ENCODE measurements at regions not wholly inside any gene's neighbourhood (a gene's known extent, or its start where the extent isn't known, plus 50 kb on each side); places are given as distances from the start of the nearest gene placed in this dataset.

- H3K36me3 ChIP-seq (ENCODE audit: control insufficient read depth in 3 of 3, insufficient read depth in 3 of 3, low read length in 3 of 3): no peaks in the 10 kb centered on the region
- H3K9ac ChIP-seq (ENCODE audit: low read depth in 1 of 3, low read length in 3 of 3): no peak overlapping the region
- no peak overlapping the region for H3K4me3 ChIP-seq (ENCODE audit: low read length in 3 of 3)
- H3K4me1 ChIP-seq (ENCODE audit: control insufficient read depth in 3 of 3, insufficient read depth in 3 of 3, low read length in 3 of 3): no peaks in the 10 kb centered on the region
- H3K27ac ChIP-seq (ENCODE audit: low read depth, low read length): no peak overlapping the region
- H3K9me3 ChIP-seq (ENCODE audit: control insufficient read depth in 3 of 3, low read length in 3 of 3): no peaks in the 10 kb centered on the region
- no peaks in the 10 kb centered on the region for H3K27me3 ChIP-seq (ENCODE audit: control insufficient read depth in 3 of 3, insufficient read depth in 3 of 3, low read length in 3 of 3)
These were observed 452.8 kb upstream of the SMIM21 start for GRCh38 chr18:75880266-75880665.

- Histone ChIP-seq H3K4me3 (ENCODE audit: low read length in 3 of 3) (no peak overlapping the region), H3K4me1 (ENCODE audit: control insufficient read depth in 3 of 3, insufficient read depth in 3 of 3, low read length in 3 of 3) (peaks cover 0 to 8% (median 5%) of the 10 kb centered on the region in 3 donors), H3K27ac (ENCODE audit: low read depth, low read length) (no peak overlapping the region), H3K9ac (ENCODE audit: low read depth in 1 of 3, low read length in 3 of 3) (no peak overlapping the region), H3K36me3 (ENCODE audit: control insufficient read depth in 3 of 3, insufficient read depth in 3 of 3, low read length in 3 of 3) (no peaks in the 10 kb centered on the region), H3K27me3 (ENCODE audit: control insufficient read depth in 3 of 3, insufficient read depth in 3 of 3, low read length in 3 of 3) (no peaks in the 10 kb centered on the region), H3K9me3 (ENCODE audit: control insufficient read depth in 3 of 3, low read length in 3 of 3) (no peaks in the 10 kb centered on the region)
These were observed 451.7 kb upstream of the SMIM21 start for GRCh38 chr18:75879196-75879595.

GRCh38 chr18:75875559-75875958 lies 448.1 kb upstream of the SMIM21 start:
- H3K27ac ChIP-seq (ENCODE audit: low read depth, low read length): no peak overlapping the region
- H3K9me3 ChIP-seq (ENCODE audit: control insufficient read depth in 3 of 3, low read length in 3 of 3): no peaks in the 10 kb centered on the region
- no peak overlapping the region for H3K9ac ChIP-seq (ENCODE audit: low read depth in 1 of 3, low read length in 3 of 3)
- peaks cover 0 to 8% (median 5%) of the 10 kb centered on the region in 3 donors for H3K4me1 ChIP-seq (ENCODE audit: control insufficient read depth in 3 of 3, insufficient read depth in 3 of 3, low read length in 3 of 3)
- H3K4me3 ChIP-seq (ENCODE audit: low read length in 3 of 3): no peak overlapping the region
- H3K27me3 ChIP-seq (ENCODE audit: control insufficient read depth in 3 of 3, insufficient read depth in 3 of 3, low read length in 3 of 3): no peaks in the 10 kb centered on the region
- no peaks in the 10 kb centered on the region for H3K36me3 ChIP-seq (ENCODE audit: control insufficient read depth in 3 of 3, insufficient read depth in 3 of 3, low read length in 3 of 3)

GRCh38 chr18:75874401-75875089 lies 447.0 kb upstream of the SMIM21 start:
- Histone ChIP-seq H3K27me3 (ENCODE audit: control insufficient read depth in 3 of 3, insufficient read depth in 3 of 3, low read length in 3 of 3) (no peaks in the 10 kb centered on the region), H3K4me3 (ENCODE audit: low read length in 3 of 3) (peak overlapping the region in 1 of 3 donors; percentile 8), H3K9me3 (ENCODE audit: control insufficient read depth in 3 of 3, low read length in 3 of 3) (no peaks in the 10 kb centered on the region), H3K4me1 (ENCODE audit: control insufficient read depth in 3 of 3, insufficient read depth in 3 of 3, low read length in 3 of 3) (peaks cover 0 to 8% (median 6%) of the 10 kb centered on the region in 3 donors), H3K9ac (ENCODE audit: low read depth in 1 of 3, low read length in 3 of 3) (no peak overlapping the region), H3K27ac (ENCODE audit: low read depth, low read length) (no peak overlapping the region), H3K36me3 (ENCODE audit: control insufficient read depth in 3 of 3, insufficient read depth in 3 of 3, low read length in 3 of 3) (no peaks in the 10 kb centered on the region)

- no peak overlapping the region for H3K9ac ChIP-seq (ENCODE audit: low read depth in 1 of 3, low read length in 3 of 3)
- H3K4me1 ChIP-seq (ENCODE audit: control insufficient read depth in 3 of 3, insufficient read depth in 3 of 3, low read length in 3 of 3): peaks cover 0 to 8% (median 8%) of the 10 kb centered on the region in 3 donors
- no peak overlapping the region for H3K4me3 ChIP-seq (ENCODE audit: low read length in 3 of 3)
- H3K27me3 ChIP-seq (ENCODE audit: control insufficient read depth in 3 of 3, insufficient read depth in 3 of 3, low read length in 3 of 3): no peaks in the 10 kb centered on the region
- no peaks in the 10 kb centered on the region for H3K9me3 ChIP-seq (ENCODE audit: control insufficient read depth in 3 of 3, low read length in 3 of 3)
- no peak overlapping the region for H3K27ac ChIP-seq (ENCODE audit: low read depth, low read length)
- H3K36me3 ChIP-seq (ENCODE audit: control insufficient read depth in 3 of 3, insufficient read depth in 3 of 3, low read length in 3 of 3): no peaks in the 10 kb centered on the region
These were observed 444.1 kb upstream of the SMIM21 start for GRCh38 chr18:75871596-75871995.

- Histone ChIP-seq H3K27ac (ENCODE audit: low read depth, low read length) (no peak overlapping the region), H3K27me3 (ENCODE audit: control insufficient read depth in 3 of 3, insufficient read depth in 3 of 3, low read length in 3 of 3) (no peaks in the 10 kb centered on the region), H3K4me1 (ENCODE audit: control insufficient read depth in 3 of 3, insufficient read depth in 3 of 3, low read length in 3 of 3) (peaks cover 0 to 2% (median 0%) of the 10 kb centered on the region in 3 donors), H3K9me3 (ENCODE audit: control insufficient read depth in 3 of 3, low read length in 3 of 3) (no peaks in the 10 kb centered on the region), H3K4me3 (ENCODE audit: low read length in 3 of 3) (no peak overlapping the region), H3K9ac (ENCODE audit: low read depth in 1 of 3, low read length in 3 of 3) (no peak overlapping the region), H3K36me3 (ENCODE audit: control insufficient read depth in 3 of 3, insufficient read depth in 3 of 3, low read length in 3 of 3) (no peaks in the 10 kb centered on the region)
These were observed 441.7 kb upstream of the SMIM21 start for GRCh38 chr18:75869162-75869561.

- no peak overlapping the region for H3K9ac ChIP-seq (ENCODE audit: low read depth in 1 of 3, low read length in 3 of 3)
- H3K4me3 ChIP-seq (ENCODE audit: low read length in 3 of 3): no peak overlapping the region
- H3K9me3 ChIP-seq (ENCODE audit: control insufficient read depth in 3 of 3, low read length in 3 of 3): no peaks in the 10 kb centered on the region
- no peaks in the 10 kb centered on the region for H3K27me3 ChIP-seq (ENCODE audit: control insufficient read depth in 3 of 3, insufficient read depth in 3 of 3, low read length in 3 of 3)
- H3K36me3 ChIP-seq (ENCODE audit: control insufficient read depth in 3 of 3, insufficient read depth in 3 of 3, low read length in 3 of 3): no peaks in the 10 kb centered on the region
- H3K4me1 ChIP-seq (ENCODE audit: control insufficient read depth in 3 of 3, insufficient read depth in 3 of 3, low read length in 3 of 3): peaks cover 0 to 2% (median 0%) of the 10 kb centered on the region in 3 donors
- no peak overlapping the region for H3K27ac ChIP-seq (ENCODE audit: low read depth, low read length)
These were observed 440.5 kb upstream of the SMIM21 start for GRCh38 chr18:75868031-75868430.

GRCh38 chr18:75865639-75866038 lies 438.1 kb upstream of the SMIM21 start:
- Histone ChIP-seq H3K27me3 (ENCODE audit: control insufficient read depth in 3 of 3, insufficient read depth in 3 of 3, low read length in 3 of 3) (no peaks in the 10 kb centered on the region), H3K4me1 (ENCODE audit: control insufficient read depth in 3 of 3, insufficient read depth in 3 of 3, low read length in 3 of 3) (peaks cover 0 to 2% (median 0%) of the 10 kb centered on the region in 3 donors), H3K9me3 (ENCODE audit: control insufficient read depth in 3 of 3, low read length in 3 of 3) (no peaks in the 10 kb centered on the region), H3K27ac (ENCODE audit: low read depth, low read length) (no peak overlapping the region), H3K9ac (ENCODE audit: low read depth in 1 of 3, low read length in 3 of 3) (no peak overlapping the region), H3K4me3 (ENCODE audit: low read length in 3 of 3) (no peak overlapping the region), H3K36me3 (ENCODE audit: control insufficient read depth in 3 of 3, insufficient read depth in 3 of 3, low read length in 3 of 3) (no peaks in the 10 kb centered on the region)

GRCh38 chr18:75864816-75865215 lies 437.3 kb upstream of the SMIM21 start:
- Histone ChIP-seq H3K27me3 (ENCODE audit: control insufficient read depth in 3 of 3, insufficient read depth in 3 of 3, low read length in 3 of 3) (peaks cover 0 to 1% (median 0%) of the 10 kb centered on the region in 3 donors), H3K4me3 (ENCODE audit: low read length in 3 of 3) (no peak overlapping the region), H3K4me1 (ENCODE audit: control insufficient read depth in 3 of 3, insufficient read depth in 3 of 3, low read length in 3 of 3) (peaks cover 0 to 2% (median 0%) of the 10 kb centered on the region in 3 donors), H3K27ac (ENCODE audit: low read depth, low read length) (no peak overlapping the region), H3K9me3 (ENCODE audit: control insufficient read depth in 3 of 3, low read length in 3 of 3) (no peaks in the 10 kb centered on the region), H3K9ac (ENCODE audit: low read depth in 1 of 3, low read length in 3 of 3) (no peak overlapping the region), H3K36me3 (ENCODE audit: control insufficient read depth in 3 of 3, insufficient read depth in 3 of 3, low read length in 3 of 3) (no peaks in the 10 kb centered on the region)

- Histone ChIP-seq H3K27ac (ENCODE audit: low read depth, low read length) (no peak overlapping the region), H3K4me3 (ENCODE audit: low read length in 3 of 3) (no peak overlapping the region)
These were observed 436.2 kb upstream of the SMIM21 start for GRCh38 chr18:75863696-75864095.

More at GRCh38 chr18:75863696-75864095, 436.2 kb upstream of the SMIM21 start:
- Histone ChIP-seq H3K9ac (ENCODE audit: low read depth in 1 of 3, low read length in 3 of 3) (no peak overlapping the region), H3K4me1 (ENCODE audit: control insufficient read depth in 3 of 3, insufficient read depth in 3 of 3, low read length in 3 of 3) (no peaks in the 10 kb centered on the region), H3K9me3 (ENCODE audit: control insufficient read depth in 3 of 3, low read length in 3 of 3) (no peaks in the 10 kb centered on the region), H3K36me3 (ENCODE audit: control insufficient read depth in 3 of 3, insufficient read depth in 3 of 3, low read length in 3 of 3) (no peaks in the 10 kb centered on the region), H3K27me3 (ENCODE audit: control insufficient read depth in 3 of 3, insufficient read depth in 3 of 3, low read length in 3 of 3) (peaks cover 0 to 5% (median 0%) of the 10 kb centered on the region in 3 donors)
